ENCODE measurements at regions not wholly inside any gene's neighbourhood (a gene's known extent, or its start where the extent isn't known, plus 50 kb on each side); places are given as distances from the start of the nearest gene placed in this dataset.

DNA sequence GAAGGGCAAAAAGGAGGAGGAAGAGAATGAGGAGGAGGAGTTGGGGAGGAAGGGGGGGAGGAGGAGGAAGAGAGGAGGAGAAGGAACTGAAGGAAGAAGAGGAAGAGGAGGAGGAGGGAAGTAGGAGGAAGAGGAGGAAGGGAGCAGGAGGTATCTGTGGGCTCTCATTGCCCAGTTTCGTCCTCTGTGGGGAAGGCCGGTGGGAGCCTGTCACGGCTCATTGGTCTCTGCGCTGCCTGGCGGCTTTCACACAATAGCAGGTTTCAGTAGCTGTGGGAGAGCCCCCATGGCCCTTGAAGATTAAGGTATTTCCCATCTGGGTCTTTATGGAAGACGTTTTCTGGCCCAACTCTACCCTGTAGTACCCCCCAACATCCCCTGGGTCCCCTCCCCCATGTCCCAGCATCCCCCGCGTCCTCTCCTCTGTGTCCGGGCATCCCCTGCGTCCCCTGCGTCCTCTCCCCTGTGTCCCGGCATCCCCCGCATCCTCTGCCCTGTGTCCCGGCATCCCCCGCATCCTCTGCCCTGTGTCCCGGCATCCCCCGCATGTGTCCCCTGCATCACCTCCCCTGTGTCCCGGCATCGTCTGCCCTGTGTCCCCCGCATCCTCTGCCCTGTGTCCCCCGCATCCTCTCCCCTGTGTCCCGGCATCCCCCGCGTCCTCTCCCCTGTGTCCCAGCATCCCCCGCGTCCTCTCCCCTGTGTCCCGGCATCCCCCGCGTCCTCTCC is 278.2 kb upstream of the SFSWAP start:
- TF ChIP-seq CTCF (optimal IDR thresholded peaks at IDR 0.05 in 1 of 3, IDR thresholded peaks at IDR 0.05 in 1 of 3, conservative IDR thresholded peaks at IDR 0.05 in 1 of 3; ENCODE audit: extremely low read depth in 1 of 3, insufficient read depth in 2 of 3, low read length in 3 of 3): no peak
- no peak for TF ChIP-seq EZH2 (IDR thresholded peaks at IDR 0.05; ENCODE audit: low read length)

All from keratinocyte (primary cell).